ENCODE measurements at regions not wholly inside any gene's neighbourhood (a gene's known extent, or its start where the extent isn't known, plus 50 kb on each side); places are given as distances from the start of the nearest gene placed in this dataset.

GRCh38 chr15:36484038-36484778, 95.2 kb upstream of the CDIN1 start:
- Histone ChIP-seq H3K9me3 (ENCODE audit: control insufficient read depth, insufficient read depth, low read length) (no peaks in the 10 kb centered on the region), H3K4me3 (ENCODE audit: low read depth, low read length) (no peak overlapping the region), H3K9ac (ENCODE audit: low read depth, low read length) (no peak overlapping the region), H3K36me3 (ENCODE audit: control insufficient read depth, insufficient read depth, low read length) (no peaks in the 10 kb centered on the region), H3K27me3 (ENCODE audit: control insufficient read depth, insufficient read depth, low read length) (no peaks in the 10 kb centered on the region), H3K4me1 (ENCODE audit: control insufficient read depth, insufficient read depth, low read length) (no peaks in the 10 kb centered on the region)

- no peak overlapping the region for H3K9ac ChIP-seq (ENCODE audit: low read depth, low read length)
- no peaks in the 10 kb centered on the region for H3K36me3 ChIP-seq (ENCODE audit: control insufficient read depth, insufficient read depth, low read length)
- H3K9me3 ChIP-seq (ENCODE audit: control insufficient read depth, insufficient read depth, low read length): no peaks in the 10 kb centered on the region
- H3K4me3 ChIP-seq (ENCODE audit: low read depth, low read length): no peak overlapping the region
- H3K27me3 ChIP-seq (ENCODE audit: control insufficient read depth, insufficient read depth, low read length): no peaks in the 10 kb centered on the region
- H3K4me1 ChIP-seq (ENCODE audit: control insufficient read depth, insufficient read depth, low read length): no peaks in the 10 kb centered on the region
These were observed 87.5 kb upstream of the CDIN1 start for GRCh38 chr15:36491912-36492311.

- H3K36me3 ChIP-seq (ENCODE audit: control insufficient read depth, insufficient read depth, low read length): no peaks in the 10 kb centered on the region
These were observed 83.9 kb upstream of the CDIN1 start for GRCh38 chr15:36495456-36495991.

DNA sequence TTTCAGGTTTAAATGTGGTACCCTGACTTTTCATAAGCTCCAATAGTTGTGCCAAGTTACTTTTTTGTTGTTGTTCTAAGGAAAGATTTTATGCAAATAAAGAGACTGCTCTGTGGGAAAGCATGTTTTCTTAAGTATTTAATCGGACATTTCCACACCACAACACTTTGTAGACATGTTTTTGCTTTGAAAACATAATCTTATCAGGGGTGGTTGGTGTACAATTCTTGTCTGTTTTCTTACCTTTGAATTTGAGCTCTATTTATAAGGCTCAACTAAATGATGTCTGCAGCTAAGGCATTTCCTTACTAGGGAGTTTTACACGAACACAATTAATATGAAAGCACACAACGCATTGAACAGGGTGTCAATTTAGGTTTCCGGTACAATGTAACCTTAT, 81.5 kb upstream of the CDIN1 start:
- Histone ChIP-seq H3K9me3 (ENCODE audit: control insufficient read depth, insufficient read depth, low read length) (no peaks in the 10 kb centered on the region), H3K27me3 (ENCODE audit: control insufficient read depth, insufficient read depth, low read length) (no peaks in the 10 kb centered on the region), H3K36me3 (ENCODE audit: control insufficient read depth, insufficient read depth, low read length) (no peaks in the 10 kb centered on the region), H3K9ac (ENCODE audit: low read depth, low read length) (no peak overlapping the region), H3K4me1 (ENCODE audit: control insufficient read depth, insufficient read depth, low read length) (peaks cover 5% of the 10 kb centered on the region), H3K4me3 (ENCODE audit: low read depth, low read length) (no peak overlapping the region)

More at GRCh38 chr15:36495456-36495991, 83.9 kb upstream of the CDIN1 start:
- Histone ChIP-seq H3K9me3 (ENCODE audit: control insufficient read depth, insufficient read depth, low read length) (no peaks in the 10 kb centered on the region), H3K9ac (ENCODE audit: low read depth, low read length) (no peak overlapping the region), H3K4me1 (ENCODE audit: control insufficient read depth, insufficient read depth, low read length) (peaks cover 5% of the 10 kb centered on the region), H3K4me3 (ENCODE audit: low read depth, low read length) (no peak overlapping the region), H3K27me3 (ENCODE audit: control insufficient read depth, insufficient read depth, low read length) (no peaks in the 10 kb centered on the region)

GRCh38 chr15:36498401-36498800, 81.0 kb upstream of the CDIN1 start:
- Histone ChIP-seq H3K9me3 (ENCODE audit: control insufficient read depth, insufficient read depth, low read length) (no peaks in the 10 kb centered on the region), H3K9ac (ENCODE audit: low read depth, low read length) (no peak overlapping the region), H3K27me3 (ENCODE audit: control insufficient read depth, insufficient read depth, low read length) (no peaks in the 10 kb centered on the region), H3K36me3 (ENCODE audit: control insufficient read depth, insufficient read depth, low read length) (no peaks in the 10 kb centered on the region), H3K4me3 (ENCODE audit: low read depth, low read length) (no peak overlapping the region), H3K4me1 (ENCODE audit: control insufficient read depth, insufficient read depth, low read length) (peaks cover 5% of the 10 kb centered on the region)

- peaks cover 5% of the 10 kb centered on the region for H3K4me1 ChIP-seq (ENCODE audit: control insufficient read depth, insufficient read depth, low read length)
- no peaks in the 10 kb centered on the region for H3K36me3 ChIP-seq (ENCODE audit: control insufficient read depth, insufficient read depth, low read length)
- no peak overlapping the region for H3K9ac ChIP-seq (ENCODE audit: low read depth, low read length)
- no peaks in the 10 kb centered on the region for H3K27me3 ChIP-seq (ENCODE audit: control insufficient read depth, insufficient read depth, low read length)
- H3K4me3 ChIP-seq (ENCODE audit: low read depth, low read length): no peak overlapping the region
- H3K9me3 ChIP-seq (ENCODE audit: control insufficient read depth, insufficient read depth, low read length): no peaks in the 10 kb centered on the region
These were observed 80.5 kb upstream of the CDIN1 start for GRCh38 chr15:36498916-36499315.

- no peak overlapping the region for H3K9ac ChIP-seq (ENCODE audit: low read depth, low read length)
- H3K27me3 ChIP-seq (ENCODE audit: control insufficient read depth, insufficient read depth, low read length): no peaks in the 10 kb centered on the region
- H3K4me3 ChIP-seq (ENCODE audit: low read depth, low read length): no peak overlapping the region
- H3K4me1 ChIP-seq (ENCODE audit: control insufficient read depth, insufficient read depth, low read length): peaks cover 5% of the 10 kb centered on the region
- no peaks in the 10 kb centered on the region for H3K9me3 ChIP-seq (ENCODE audit: control insufficient read depth, insufficient read depth, low read length)
- no peaks in the 10 kb centered on the region for H3K36me3 ChIP-seq (ENCODE audit: control insufficient read depth, insufficient read depth, low read length)
These were observed 79.7 kb upstream of the CDIN1 start for GRCh38 chr15:36499412-36500389.

DNA sequence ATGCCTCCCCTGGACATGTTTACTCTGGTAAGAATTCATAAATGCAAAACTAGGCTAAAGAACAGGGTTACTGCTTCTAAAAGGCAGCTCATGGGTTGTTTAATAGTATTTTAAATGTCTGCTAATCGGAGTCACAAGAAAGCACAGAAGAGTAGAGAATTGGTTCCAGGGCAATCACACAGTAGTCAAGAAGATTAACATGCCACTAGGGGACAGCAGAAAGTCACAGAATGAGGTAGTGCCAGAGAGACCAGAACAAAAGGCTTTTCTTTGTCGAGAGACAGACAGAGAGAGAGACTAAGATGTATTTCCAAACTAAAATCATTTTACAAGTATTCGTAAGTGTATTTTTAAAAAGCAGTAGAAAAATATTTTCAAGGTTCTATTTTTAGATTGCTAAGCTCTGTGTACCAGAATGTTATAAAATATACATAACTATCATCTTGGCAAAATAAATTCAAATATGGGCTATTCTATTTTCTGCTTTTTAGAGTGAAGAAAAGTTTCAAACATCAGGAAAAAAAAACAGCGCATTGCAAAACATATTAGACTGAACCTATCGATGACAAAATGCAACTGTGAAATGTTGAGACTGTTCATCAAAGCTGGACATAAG, 78.3 kb upstream of the CDIN1 start:
- Histone ChIP-seq H3K36me3 (ENCODE audit: control insufficient read depth, insufficient read depth, low read length) (no peaks in the 10 kb centered on the region), H3K4me1 (ENCODE audit: control insufficient read depth, insufficient read depth, low read length) (peaks cover 5% of the 10 kb centered on the region), H3K9me3 (ENCODE audit: control insufficient read depth, insufficient read depth, low read length) (no peaks in the 10 kb centered on the region), H3K9ac (ENCODE audit: low read depth, low read length) (no peak overlapping the region), H3K4me3 (ENCODE audit: low read depth, low read length) (no peak overlapping the region), H3K27me3 (ENCODE audit: control insufficient read depth, insufficient read depth, low read length) (no peaks in the 10 kb centered on the region)

GRCh38 chr15:36502509-36502908, 76.9 kb upstream of the CDIN1 start:
- H3K4me3 ChIP-seq (ENCODE audit: low read depth, low read length): no peak overlapping the region
- no peaks in the 10 kb centered on the region for H3K36me3 ChIP-seq (ENCODE audit: control insufficient read depth, insufficient read depth, low read length)
- no peaks in the 10 kb centered on the region for H3K9me3 ChIP-seq (ENCODE audit: control insufficient read depth, insufficient read depth, low read length)
- peaks cover 5% of the 10 kb centered on the region for H3K4me1 ChIP-seq (ENCODE audit: control insufficient read depth, insufficient read depth, low read length)
- H3K9ac ChIP-seq (ENCODE audit: low read depth, low read length): no peak overlapping the region
- H3K27me3 ChIP-seq (ENCODE audit: control insufficient read depth, insufficient read depth, low read length): no peaks in the 10 kb centered on the region

- Histone ChIP-seq H3K27me3 (ENCODE audit: control insufficient read depth, insufficient read depth, low read length) (no peaks in the 10 kb centered on the region), H3K9ac (ENCODE audit: low read depth, low read length) (no peak overlapping the region), H3K4me3 (ENCODE audit: low read depth, low read length) (no peak overlapping the region), H3K9me3 (ENCODE audit: control insufficient read depth, insufficient read depth, low read length) (no peaks in the 10 kb centered on the region), H3K4me1 (ENCODE audit: control insufficient read depth, insufficient read depth, low read length) (no peaks in the 10 kb centered on the region), H3K36me3 (ENCODE audit: control insufficient read depth, insufficient read depth, low read length) (no peaks in the 10 kb centered on the region)
These were observed 72.6 kb upstream of the CDIN1 start for GRCh38 chr15:36506733-36507356.

- H3K36me3 ChIP-seq (ENCODE audit: control insufficient read depth, insufficient read depth, low read length): no peaks in the 10 kb centered on the region
- H3K27me3 ChIP-seq (ENCODE audit: control insufficient read depth, insufficient read depth, low read length): no peaks in the 10 kb centered on the region
These were observed 72.0 kb upstream of the CDIN1 start for GRCh38 chr15:36507458-36507857.

More at GRCh38 chr15:36507458-36507857, 72.0 kb upstream of the CDIN1 start:
- no peaks in the 10 kb centered on the region for H3K9me3 ChIP-seq (ENCODE audit: control insufficient read depth, insufficient read depth, low read length)
- H3K4me1 ChIP-seq (ENCODE audit: control insufficient read depth, insufficient read depth, low read length): no peaks in the 10 kb centered on the region
- no peak overlapping the region for H3K9ac ChIP-seq (ENCODE audit: low read depth, low read length)
- no peak overlapping the region for H3K4me3 ChIP-seq (ENCODE audit: low read depth, low read length)
